ENCODE measurements at regions not wholly inside any gene's neighbourhood (a gene's known extent, or its start where the extent isn't known, plus 50 kb on each side); places are given as distances from the start of the nearest gene placed in this dataset.

DNA sequence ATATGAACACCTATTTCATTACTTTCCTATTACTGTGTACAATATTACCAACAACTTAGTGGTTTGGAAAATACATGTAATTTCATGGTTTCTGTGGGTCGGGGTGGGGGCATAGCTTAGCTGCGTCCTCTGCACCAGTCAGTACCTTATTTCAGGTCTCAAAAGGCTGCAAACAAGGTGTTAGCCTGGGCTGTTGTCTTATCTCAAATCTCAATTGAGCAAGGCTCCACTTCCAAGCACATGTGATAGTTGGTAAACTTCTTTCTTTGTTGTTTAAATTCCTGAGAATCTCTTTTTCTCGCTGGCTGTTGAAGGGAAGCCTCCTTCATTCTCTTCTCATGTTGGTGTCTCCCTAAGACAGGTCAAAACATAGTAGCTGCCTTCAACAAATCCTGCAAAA, 485.4 kb downstream of the AMY1C start:
- Mint-ChIP-seq H3K27me3 (ENCODE audit: insufficient read depth, unreplicated experiment) (no peaks in the 10 kb centered on the region), H3K4me3 (ENCODE audit: unreplicated experiment) (no peak overlapping the region), H3K9me3 (ENCODE audit: unreplicated experiment) (no peaks in the 10 kb centered on the region), H3K36me3 (ENCODE audit: insufficient read depth, unreplicated experiment) (no peaks in the 10 kb centered on the region), H3K27ac (ENCODE audit: unreplicated experiment) (no peak overlapping the region), H3K4me1 (ENCODE audit: low read depth, unreplicated experiment) (no peaks in the 10 kb centered on the region)
- POLR2A ChIA-PET = no interaction called here
- Histone ChIP-seq H3K9me3 (no peaks in the 10 kb centered on the region), H3K4me1 (no peaks in the 10 kb centered on the region), H3K4me3 (ENCODE audit: low read depth, low read length) (no peak overlapping the region), H3K27me3 (replicated peaks; ENCODE audit: control insufficient read depth, insufficient read depth, low read length) (no peaks in the 10 kb centered on the region), H3K36me3 (ENCODE audit: control insufficient read depth, insufficient read depth, low read length) (no peaks in the 10 kb centered on the region)
- BruUV-seq (replicated peaks) = no TSS peak
- intact Hi-C loops (cut with micrococcal nuclease; ENCODE audit: unreplicated experiment) = no loop called here
- TF ChIP-seq CTCF (IDR thresholded peaks at IDR 0.05; ENCODE audit: insufficient read depth in 1 of 2, low read depth in 1 of 2, low read length in 1 of 2, severe bottlenecking in 1 of 2, unreplicated experiment in 1 of 2) = no peak
- CTCF ChIA-PET = no interaction called here
- no peak for DNase-seq

DNA sequence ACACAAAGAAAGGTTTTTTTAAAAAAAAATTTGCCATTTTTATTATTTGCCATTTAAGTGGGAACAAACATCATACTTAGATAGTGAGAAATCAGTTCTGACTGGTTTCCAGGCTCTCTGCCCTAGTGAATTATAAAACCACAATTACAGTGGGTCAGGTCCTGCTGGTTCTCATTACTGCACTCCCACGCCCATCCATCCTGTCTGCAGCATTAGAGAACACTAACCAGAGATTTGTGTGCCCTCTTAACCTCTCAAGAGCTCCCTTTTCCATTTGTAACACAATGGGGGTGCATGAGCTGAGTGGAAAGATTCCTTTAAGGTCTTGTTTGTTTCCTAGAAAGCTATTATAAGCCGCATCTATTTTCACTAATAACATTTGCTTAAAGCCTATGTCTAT, 489.3 kb downstream of the AMY1C start:
- POLR2A ChIA-PET = no interaction called here
- CTCF ChIA-PET = no interaction called here
- H3K27me3 ChIP-seq (replicated peaks; ENCODE audit: control insufficient read depth, insufficient read depth, low read length) = no peaks in the 10 kb centered on the region
- H3K27ac Mint-ChIP-seq (ENCODE audit: unreplicated experiment) = no peak overlapping the region
- DNase-seq = no peak
- H3K4me1 Mint-ChIP-seq (ENCODE audit: low read depth, unreplicated experiment) = no peaks in the 10 kb centered on the region
- no peaks in the 10 kb centered on the region for H3K4me1 ChIP-seq
- TF ChIP-seq CTCF (IDR thresholded peaks at IDR 0.05; ENCODE audit: insufficient read depth in 1 of 2, low read depth in 1 of 2, low read length in 1 of 2, severe bottlenecking in 1 of 2, unreplicated experiment in 1 of 2) = no peak
- H3K4me3 ChIP-seq (ENCODE audit: low read depth, low read length) = no peak overlapping the region
- BruUV-seq (replicated peaks) = no TSS peak
- H3K27me3 Mint-ChIP-seq (ENCODE audit: insufficient read depth, unreplicated experiment) = no peaks in the 10 kb centered on the region
- no peaks in the 10 kb centered on the region for H3K36me3 Mint-ChIP-seq (ENCODE audit: insufficient read depth, unreplicated experiment)
- no peak overlapping the region for H3K4me3 Mint-ChIP-seq (ENCODE audit: unreplicated experiment)
- intact Hi-C loops (cut with micrococcal nuclease; ENCODE audit: unreplicated experiment) = no loop called here
- H3K36me3 ChIP-seq (ENCODE audit: control insufficient read depth, insufficient read depth, low read length) = no peaks in the 10 kb centered on the region
- H3K9me3 Mint-ChIP-seq (ENCODE audit: unreplicated experiment) = no peaks in the 10 kb centered on the region
- no peaks in the 10 kb centered on the region for H3K9me3 ChIP-seq

- intact Hi-C loops (cut with micrococcal nuclease; ENCODE audit: unreplicated experiment) = no loop called here
- Histone ChIP-seq H3K36me3 (ENCODE audit: control insufficient read depth, insufficient read depth, low read length) (no peaks in the 10 kb centered on the region), H3K4me1 (no peaks in the 10 kb centered on the region), H3K4me3 (ENCODE audit: low read depth, low read length) (no peak overlapping the region), H3K27me3 (replicated peaks; ENCODE audit: control insufficient read depth, insufficient read depth, low read length) (no peaks in the 10 kb centered on the region), H3K9me3 (no peaks in the 10 kb centered on the region)
- no peaks in the 10 kb centered on the region for H3K36me3 Mint-ChIP-seq (ENCODE audit: insufficient read depth, unreplicated experiment)
- H3K4me1 Mint-ChIP-seq (ENCODE audit: low read depth, unreplicated experiment) = no peaks in the 10 kb centered on the region
- H3K27me3 Mint-ChIP-seq (ENCODE audit: insufficient read depth, unreplicated experiment) = no peaks in the 10 kb centered on the region
- ChIA-PET POLR2A (no interaction called here), CTCF (no interaction called here)
- no peak overlapping the region for H3K4me3 Mint-ChIP-seq (ENCODE audit: unreplicated experiment)
- no peaks in the 10 kb centered on the region for H3K9me3 Mint-ChIP-seq (ENCODE audit: unreplicated experiment)
- TF ChIP-seq CTCF (IDR thresholded peaks at IDR 0.05; ENCODE audit: insufficient read depth in 1 of 2, low read depth in 1 of 2, low read length in 1 of 2, severe bottlenecking in 1 of 2, unreplicated experiment in 1 of 2) = no peak
- DNase-seq = no peak
- H3K27ac Mint-ChIP-seq (ENCODE audit: unreplicated experiment) = no peak overlapping the region
- BruUV-seq (replicated peaks) = no TSS peak
These were observed 498.7 kb downstream of the AMY1C start for GRCh38 chr1:104248385-104248784.
